ENCODE measurements at regions not wholly inside any gene's neighbourhood (a gene's known extent, or its start where the extent isn't known, plus 50 kb on each side); places are given as distances from the start of the nearest gene placed in this dataset.

DNA sequence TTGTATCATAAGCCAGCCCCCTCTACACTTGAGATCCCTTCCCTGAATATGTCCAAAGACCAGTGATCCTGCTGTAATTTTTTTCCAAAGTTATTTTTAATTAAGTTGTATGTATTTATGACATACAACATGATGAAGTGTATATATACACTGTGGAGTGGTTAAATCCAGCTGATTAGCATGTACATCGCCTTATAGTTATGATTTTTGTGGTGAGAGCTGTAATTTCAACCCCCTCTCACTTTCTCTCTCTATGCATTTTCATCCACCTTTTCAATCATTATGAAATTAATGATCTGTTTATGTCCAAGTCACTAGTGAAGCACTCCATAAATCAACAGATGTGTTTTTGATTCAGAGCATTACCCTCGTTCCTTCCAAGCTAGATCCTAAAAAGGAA lies 85.3 kb downstream of the KCTD12 start:
- TF ChIP-seq EZH2 (IDR thresholded peaks at IDR 0.05; ENCODE audit: insufficient read depth, poor library complexity, severe bottlenecking): no peak
- no peak for TF ChIP-seq EZH2phosphoT487 (IDR thresholded peaks at IDR 0.05; ENCODE audit: insufficient read depth, low read depth)
